H9 (cell line): ENCODE measurements at regions not wholly inside any gene's neighbourhood (a gene's known extent, or its start where the extent isn't known, plus 50 kb on each side); places are given as distances from the start of the nearest gene placed in this dataset.

Source experiments
- DNase-seq: peaks from one replicate; pipeline ENCODE4 v3.0.0-alpha.2; 2017
- H2AFZ ChIP-seq: one replicate; pipeline ENCODE4 v1.6.1; 2013; ENCODE audit warnings: mild to moderate bottlenecking, low read length, control low read depth, moderate library complexity
- H2AK5ac ChIP-seq: 2 replicates; pipeline ENCODE4 v1.6.1; 2013; ENCODE audit warnings: low read length, control low read depth, mixed read lengths; ENCODE audit not compliant: insufficient read length
- H2BK120ac ChIP-seq: one replicate; pipeline ENCODE4 v1.6.1; 2013; ENCODE audit warnings: low read depth, mild to moderate bottlenecking, low read length, control low read depth, inconsistent platforms; ENCODE audit not compliant: poor library complexity, severe bottlenecking
- H2BK12ac ChIP-seq: 2 replicates; pipeline ENCODE4 v1.6.1; 2013; ENCODE audit warnings: low read length, control low read depth, mixed read lengths, low read depth; ENCODE audit not compliant: insufficient read length
- H2BK15ac ChIP-seq: 2 replicates; pipeline ENCODE4 v1.6.1; 2013; ENCODE audit warnings: low read depth, low read length, control low read depth
- H2BK20ac ChIP-seq: one replicate; pipeline ENCODE4 v1.6.1; 2013; ENCODE audit warnings: low read depth, mild to moderate bottlenecking, low read length, control low read depth, inconsistent platforms; ENCODE audit not compliant: poor library complexity, severe bottlenecking
- H2BK5ac ChIP-seq: 2 replicates; pipeline ENCODE4 v1.6.1; 2013; ENCODE audit warnings: low read length, control low read depth, mixed read lengths; ENCODE audit not compliant: insufficient read length
- H3K14ac ChIP-seq: 2 replicates; pipeline ENCODE4 v1.6.1; 2013; ENCODE audit warnings: low read length, control low read depth; ENCODE audit not compliant: insufficient read depth
- H3K18ac ChIP-seq: 2 replicates; pipeline ENCODE4 v1.6.1; 2013; ENCODE audit warnings: low read depth, mild to moderate bottlenecking, mixed read lengths, low read length, control low read depth; ENCODE audit not compliant: insufficient read length
- H3K23ac ChIP-seq: 2 replicates; pipeline ENCODE4 v1.6.1; 2013; ENCODE audit warnings: low read length, control low read depth, mixed read lengths, low read depth; ENCODE audit not compliant: insufficient read length
- H3K23me2 ChIP-seq: 2 replicates; pipeline ENCODE4 v1.6.1; 2013; ENCODE audit warnings: low read depth, mild to moderate bottlenecking, mixed read lengths, low read length, control low read depth; ENCODE audit not compliant: insufficient read length, poor library complexity, severe bottlenecking
- H3K27ac ChIP-seq: 2 replicates; pipeline ENCODE4 v1.5.1; 2013; ENCODE audit warnings: low read length, control low read depth, mixed read lengths, low read depth; ENCODE audit not compliant: insufficient read length
- H3K27me3 ChIP-seq: 2 replicates; pipeline ENCODE4 v1.6.1; 2013; ENCODE audit warnings: low read length, control low read depth, inconsistent platforms; ENCODE audit not compliant: insufficient read depth
- H3K4ac ChIP-seq: 2 replicates; pipeline ENCODE4 v1.6.1; 2013; ENCODE audit warnings: low read depth, mild to moderate bottlenecking, control low read depth, inconsistent platforms, low read length, moderate library complexity
- H3K4me1 ChIP-seq: 2 replicates; pipeline ENCODE4 v1.6.1; 2013; ENCODE audit warnings: low read length, control low read depth, inconsistent platforms; ENCODE audit not compliant: insufficient read depth
- H3K4me2 ChIP-seq: 2 replicates; pipeline ENCODE4 v1.6.1; 2013; ENCODE audit warnings: low read length, control low read depth, mixed read lengths; ENCODE audit not compliant: insufficient read length, insufficient read depth
- H3K56ac ChIP-seq: 2 replicates; pipeline ENCODE4 v1.6.1; 2013; ENCODE audit warnings: low read depth, mild to moderate bottlenecking, mixed read lengths, low read length, control low read depth; ENCODE audit not compliant: insufficient read length
- H3K79me1 ChIP-seq: 2 replicates; pipeline ENCODE4 v1.6.1; 2013; ENCODE audit warnings: low read depth, mild to moderate bottlenecking, moderate library complexity, low read length, control low read depth, inconsistent platforms; ENCODE audit not compliant: insufficient read depth, poor library complexity, severe bottlenecking
- H3K79me2 ChIP-seq: 2 replicates; pipeline ENCODE4 v1.6.1; 2013; ENCODE audit warnings: low read length, control low read depth, inconsistent platforms; ENCODE audit not compliant: insufficient read depth
- H3K9ac ChIP-seq: 2 replicates; pipeline ENCODE4 v1.6.1; 2013; ENCODE audit warnings: low read length, control low read depth, mixed read lengths; ENCODE audit not compliant: insufficient read length; ENCODE audit errors: extremely low read depth
- H3K9me3 ChIP-seq: one replicate; pipeline ENCODE4 v1.6.1; 2013; ENCODE audit warnings: low read depth, low read length, inconsistent platforms; ENCODE audit not compliant: control insufficient read depth
- H3T11ph ChIP-seq: one replicate; pipeline ENCODE4 v1.6.1; 2013; ENCODE audit warnings: mild to moderate bottlenecking, low read length, control low read depth, inconsistent platforms
- H4K20me1 ChIP-seq: one replicate; pipeline ENCODE4 v1.6.1; 2013; ENCODE audit not compliant: control insufficient read depth, insufficient read length, insufficient read depth
- H4K5ac ChIP-seq: 2 replicates; pipeline ENCODE4 v1.6.1; 2013; ENCODE audit warnings: low read depth, mild to moderate bottlenecking, mixed read lengths, low read length, control low read depth; ENCODE audit not compliant: insufficient read length
- H4K8ac ChIP-seq: replicated peaks from 2 replicates; pipeline ENCODE4 v1.6.1; 2013; ENCODE audit warnings: low read length, control low read depth, mixed read lengths, low read depth; ENCODE audit not compliant: insufficient read length
- H4K91ac ChIP-seq: 2 replicates; pipeline ENCODE4 v1.6.1; 2013; ENCODE audit warnings: low read depth, mild to moderate bottlenecking, moderate library complexity, mixed read lengths, low read length, control low read depth; ENCODE audit not compliant: insufficient read length
- H3K27ac Mint-ChIP-seq, 3 experiments: 2 replicates in 2 of 3; 3 replicates in 1 of 3; pipeline ENCODE4 v1.8.0; 2020 to 2021; ENCODE audit warnings: mixed read lengths in 3 of 3, mild to moderate bottlenecking in 1 of 3, moderate library complexity in 1 of 3
- H3K27me3 Mint-ChIP-seq: 2 replicates; pipeline ENCODE4 v1.8.0; 2021; ENCODE audit warnings: low read depth, mild to moderate bottlenecking, moderate library complexity, mixed read lengths
- H3K36me3 Mint-ChIP-seq, 3 experiments: 2 replicates in 2 of 3; 3 replicates in 1 of 3; pipeline ENCODE4 v1.8.0; 2020 to 2021; ENCODE audit warnings: low read depth in 3 of 3, mixed read lengths in 3 of 3; ENCODE audit not compliant: insufficient read depth in 1 of 3
- H3K4me1 Mint-ChIP-seq, 2 experiments: 2 replicates each; pipeline ENCODE4 v1.8.0; 2020; ENCODE audit warnings: mixed read lengths in 2 of 2
- H3K4me3 Mint-ChIP-seq, 2 experiments: 2 replicates in 1 of 2; 3 replicates in 1 of 2; pipeline ENCODE4 v1.8.0; 2020 to 2021; ENCODE audit warnings: mild to moderate bottlenecking in 2 of 2, mixed read lengths in 2 of 2, moderate library complexity in 1 of 2
- H3K9me3 Mint-ChIP-seq, 2 experiments: 2 replicates in 1 of 2; 3 replicates in 1 of 2; pipeline ENCODE4 v1.8.0; 2020; ENCODE audit warnings: mild to moderate bottlenecking in 2 of 2, mixed read lengths in 2 of 2, moderate library complexity in 1 of 2
- WGBS: extraction: QIAGEN DNeasy Blood & Tissue Kit; methylation state at CpG from one replicate; pipeline ENCODE4 v1.1.7; 2013; ENCODE audit warnings: missing lambda C conversion rate, low lambda C conversion rate, mixed read lengths; ENCODE audit not compliant: insufficient read length; ENCODE audit errors: extremely low coverage; 5-methylcytosine and 5-hydroxymethylcytosine counted together
- TF ChIP-seq, protein P1 (sequence below): fragments of 200-600 bp; sonication (generic); conservative IDR thresholded peaks from 3 replicates; pipeline ENCODE4 v1.8.0; 2021; ENCODE audit warnings: antibody characterized with exemption, mild to moderate bottlenecking

DNA sequence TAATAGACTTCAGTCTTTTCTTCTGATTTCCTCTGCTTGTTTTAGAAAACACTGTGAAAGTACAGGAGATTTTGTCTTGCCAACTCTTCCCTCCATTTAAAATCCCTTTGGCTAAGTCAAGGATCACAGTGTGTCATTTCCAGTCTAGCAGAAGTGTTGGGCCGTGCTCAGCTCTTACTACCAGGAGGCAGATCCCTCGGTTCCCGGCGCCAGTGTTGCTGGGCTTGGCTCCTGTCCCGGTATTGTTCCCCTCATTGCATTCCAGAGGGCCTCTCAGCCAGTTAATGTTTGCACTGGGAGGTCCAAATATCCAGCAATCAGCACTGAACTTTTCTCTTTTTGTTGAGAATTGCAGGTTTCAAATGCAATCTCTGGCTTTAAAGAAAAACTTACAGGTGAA, 612.1 kb upstream of the MGMT start:
- Histone ChIP-seq H3K4ac (no peak overlapping the region), H4K91ac (no peak overlapping the region), H3T11ph (no peak overlapping the region), H2BK5ac (no peak overlapping the region), H4K5ac (no peak overlapping the region), H3K27ac (no peak overlapping the region), H3K9ac (no peak overlapping the region), H2BK120ac (no peak overlapping the region), H2BK20ac (no peak overlapping the region), H3K18ac (no peak overlapping the region), H4K20me1 (no peaks in the 10 kb centered on the region), H3K14ac (no peak overlapping the region), H3K79me2 (no peaks in the 10 kb centered on the region), H3K4me1 (no peaks in the 10 kb centered on the region), H3K23ac (no peak overlapping the region), H2BK12ac (no peak overlapping the region), H3K56ac (no peak overlapping the region), H3K27me3 (no peaks in the 10 kb centered on the region), H3K4me2 (no peak overlapping the region), H2BK15ac (no peak overlapping the region), H4K8ac (no peak overlapping the region), H3K79me1 (no peaks in the 10 kb centered on the region), H3K9me3 (no peaks in the 10 kb centered on the region), H3K23me2 (no peaks in the 10 kb centered on the region), H2AK5ac (no peak overlapping the region), H2AFZ (no peak overlapping the region)
- Mint-ChIP-seq H3K9me3 (no peaks in the 10 kb centered on the region; a peak in 1 of 5 replicates), H3K27ac (no peak overlapping the region; a peak in 1 of 7 replicates), H3K4me3 (no peak overlapping the region), H3K27me3 (no peaks in the 10 kb centered on the region), H3K36me3 (no peaks in the 10 kb centered on the region), H3K4me1 (peaks cover 10 to 11% of the 10 kb centered on the region in 2 experiments)
- TF ChIP-seq, protein P1, sequence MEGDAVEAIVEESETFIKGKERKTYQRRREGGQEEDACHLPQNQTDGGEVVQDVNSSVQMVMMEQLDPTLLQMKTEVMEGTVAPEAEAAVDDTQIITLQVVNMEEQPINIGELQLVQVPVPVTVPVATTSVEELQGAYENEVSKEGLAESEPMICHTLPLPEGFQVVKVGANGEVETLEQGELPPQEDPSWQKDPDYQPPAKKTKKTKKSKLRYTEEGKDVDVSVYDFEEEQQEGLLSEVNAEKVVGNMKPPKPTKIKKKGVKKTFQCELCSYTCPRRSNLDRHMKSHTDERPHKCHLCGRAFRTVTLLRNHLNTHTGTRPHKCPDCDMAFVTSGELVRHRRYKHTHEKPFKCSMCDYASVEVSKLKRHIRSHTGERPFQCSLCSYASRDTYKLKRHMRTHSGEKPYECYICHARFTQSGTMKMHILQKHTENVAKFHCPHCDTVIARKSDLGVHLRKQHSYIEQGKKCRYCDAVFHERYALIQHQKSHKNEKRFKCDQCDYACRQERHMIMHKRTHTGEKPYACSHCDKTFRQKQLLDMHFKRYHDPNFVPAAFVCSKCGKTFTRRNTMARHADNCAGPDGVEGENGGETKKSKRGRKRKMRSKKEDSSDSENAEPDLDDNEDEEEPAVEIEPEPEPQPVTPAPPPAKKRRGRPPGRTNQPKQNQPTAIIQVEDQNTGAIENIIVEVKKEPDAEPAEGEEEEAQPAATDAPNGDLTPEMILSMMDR, result no peak
- DNase-seq, result no peak
- WGBS, result no CpG with 5 or more reads among the region's 5 CpGs
